ENCODE measurements at regions not wholly inside any gene's neighbourhood (a gene's known extent, or its start where the extent isn't known, plus 50 kb on each side); places are given as distances from the start of the nearest gene placed in this dataset.
A peak's percentile ranks its signal among the peaks of the same experiment; 100 is the strongest.

- H3K4me3 ChIP-seq, result no peak overlapping the region
- peak overlapping the region; percentile 24; the same call in 2 of the 3 replicates for H3K4me2 ChIP-seq
- 0 out of 3 replicates have a peak, but pooled peaks cover under 1% of the 10 kb centered on the region for H3K9me3 ChIP-seq
- H3K4me1 ChIP-seq, result peaks cover 11% of the 10 kb centered on the region
- FAIRE-seq (no peak), ATAC-seq (peak in 1 of 2 experiments; percentile 58; a peak in 3 of 6 replicates), DNase-seq (ENCODE audit: low read depth in 1 of 2, low spot score in 1 of 2) (no peak)
- ChIA-PET CTCF (interaction anchor here (0.8 to 2.9 kb wide), 5 partner anchors 18 to 178 kb away, joined by 3 to 16 read pairs (median 6); no protein-coding TSS in a partner anchor), POLR2A (interaction anchor here (1.1 kb wide), 1 partner anchor 9 kb away, joined by 5 read pairs; no protein-coding TSS in a partner anchor)
- TF ChIP-seq, protein P1, sequence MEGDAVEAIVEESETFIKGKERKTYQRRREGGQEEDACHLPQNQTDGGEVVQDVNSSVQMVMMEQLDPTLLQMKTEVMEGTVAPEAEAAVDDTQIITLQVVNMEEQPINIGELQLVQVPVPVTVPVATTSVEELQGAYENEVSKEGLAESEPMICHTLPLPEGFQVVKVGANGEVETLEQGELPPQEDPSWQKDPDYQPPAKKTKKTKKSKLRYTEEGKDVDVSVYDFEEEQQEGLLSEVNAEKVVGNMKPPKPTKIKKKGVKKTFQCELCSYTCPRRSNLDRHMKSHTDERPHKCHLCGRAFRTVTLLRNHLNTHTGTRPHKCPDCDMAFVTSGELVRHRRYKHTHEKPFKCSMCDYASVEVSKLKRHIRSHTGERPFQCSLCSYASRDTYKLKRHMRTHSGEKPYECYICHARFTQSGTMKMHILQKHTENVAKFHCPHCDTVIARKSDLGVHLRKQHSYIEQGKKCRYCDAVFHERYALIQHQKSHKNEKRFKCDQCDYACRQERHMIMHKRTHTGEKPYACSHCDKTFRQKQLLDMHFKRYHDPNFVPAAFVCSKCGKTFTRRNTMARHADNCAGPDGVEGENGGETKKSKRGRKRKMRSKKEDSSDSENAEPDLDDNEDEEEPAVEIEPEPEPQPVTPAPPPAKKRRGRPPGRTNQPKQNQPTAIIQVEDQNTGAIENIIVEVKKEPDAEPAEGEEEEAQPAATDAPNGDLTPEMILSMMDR (IDR thresholded peaks at IDR 0.05), result no peak
- WGBS (ENCODE audit: missing lambda C conversion rate), result 38% methylated on average over 4 of the region's 4 CpGs
- peak overlapping the region in 1 of 2 experiments; percentile 12; a peak in 1 of 6 replicates for H3K27ac ChIP-seq
These were observed 140.0 kb upstream of the PKDCC start for GRCh38 chr2:41907771-41908207.

DNA sequence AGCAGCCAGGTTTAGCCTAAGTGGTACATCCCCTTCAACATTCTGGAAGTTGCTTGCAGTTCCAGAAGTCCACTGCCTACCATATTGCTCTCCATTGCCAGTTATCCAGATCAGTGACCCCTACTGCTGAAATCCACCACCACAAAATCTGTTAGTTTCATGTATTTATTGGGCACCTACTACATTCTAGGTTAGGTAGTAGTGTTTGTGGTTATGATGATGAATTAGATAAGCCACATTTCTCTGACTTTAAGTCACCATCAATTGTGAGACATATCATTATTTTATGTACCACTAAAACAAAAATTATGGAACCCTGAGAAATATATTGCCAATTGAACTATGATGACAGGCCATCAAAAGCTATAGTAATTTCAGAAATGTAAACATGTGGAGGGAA lies 139.5 kb upstream of the PKDCC start:
- H3K9me3 ChIP-seq, result peaks cover 4% of the 10 kb centered on the region; the same call in 1 of the 3 replicates
- POLR2A ChIA-PET, result no interaction called here
- ATAC-seq, result no peak; a peak in 1 of 6 replicates
- 0 out of 3 replicates have a peak overlapping the region, but pooled peaks have one; percentile 24 for H3K4me2 ChIP-seq
- TF ChIP-seq POLR2AphosphoS2 (conservative IDR thresholded peaks at IDR 0.05; ENCODE audit: low read length) (no peak), BCL3 (IDR thresholded peaks at IDR 0.05) (no peak), EHMT2 (IDR thresholded peaks at IDR 0.05; ENCODE audit: low read depth) (no peak), RFX5 (IDR thresholded peaks at IDR 0.05) (no peak), JUNB (IDR thresholded peaks at IDR 0.05) (no peak), KDM5A (IDR thresholded peaks at IDR 0.05) (no peak), HOXA7 (CRISPR knock-in tag; IDR thresholded peaks at IDR 0.05) (no peak), MAZ (IDR thresholded peaks at IDR 0.05; ENCODE audit: borderline replicate concordance, low read depth, low read length) (no peak), HOXB5 (CRISPR knock-in tag; IDR thresholded peaks at IDR 0.05) (no peak), EP300 (IDR thresholded peaks at IDR 0.05) (no peak)
- no peak overlapping the region for H3K27ac ChIP-seq
- H3K4me3 ChIP-seq, result no peak overlapping the region
- CTCF ChIA-PET, result interaction anchor here (0.8 to 2.9 kb wide), 5 partner anchors 17 to 109 kb away, joined by 3 to 16 read pairs (median 3); no protein-coding TSS in a partner anchor
- peaks cover 11% of the 10 kb centered on the region for H3K4me1 ChIP-seq
- DNase-seq (ENCODE audit: low read depth in 1 of 2, low spot score in 1 of 2), result no peak
- no peak for FAIRE-seq

- 67% methylated on average over 4 of the region's 4 CpGs for WGBS (ENCODE audit: missing lambda C conversion rate)
- POLR2A ChIA-PET, result no interaction called here
- Histone ChIP-seq H3K4me3 (no peak overlapping the region), H3K27ac (no peak overlapping the region), H3K9me3 (peaks cover 16% of the 10 kb centered on the region; the same call in 2 of the 3 replicates), H3K4me1 (peaks cover 11% of the 10 kb centered on the region), H3K4me2 (no peak overlapping the region)
- no peak for TF ChIP-seq ATOH8 (CRISPR knock-in tag; IDR thresholded peaks at IDR 0.05; ENCODE audit: low read depth)
- no peak for DNase-seq (ENCODE audit: low read depth in 1 of 2, low spot score in 1 of 2)
- CTCF ChIA-PET, result interaction anchor here (1.2 to 2.9 kb wide), 4 partner anchors 16 to 56 kb away, joined by 3 to 16 read pairs (median 8); no protein-coding TSS in a partner anchor
- no peak for FAIRE-seq
- no peak for ATAC-seq
These were observed 138.2 kb upstream of the PKDCC start for GRCh38 chr2:41909584-41909983.

- DNase-seq (ENCODE audit: low read depth in 1 of 2, low spot score in 1 of 2) (no peak), FAIRE-seq (no peak), ATAC-seq (peak; percentile 40 to 66; a peak in 4 of 6 replicates)
- POLR2A ChIA-PET, result no interaction called here
- Histone ChIP-seq H3K27ac (no peak overlapping the region), H3K4me3 (no peak overlapping the region), H3K4me1 (peaks cover 11% of the 10 kb centered on the region), H3K4me2 (no peak overlapping the region), H3K9me3 (peaks cover 21% of the 10 kb centered on the region)
- whole genome bisulfite sequencing (ENCODE audit: missing lambda C conversion rate), result 22% methylated on average over 1 of the region's 1 CpG
- CTCF ChIA-PET, result interaction anchor here (1.5 kb wide), 1 partner anchor 57 kb away, joined by 3 read pairs; no protein-coding TSS in a partner anchor
- no peak for TF ChIP-seq TP53 (CRISPR knock-in tag; IDR thresholded peaks at IDR 0.05)
- no peak for TF ChIP-seq EHMT2 (IDR thresholded peaks at IDR 0.05; ENCODE audit: low read depth)
- no peak for TF ChIP-seq HOXB5 (CRISPR knock-in tag; IDR thresholded peaks at IDR 0.05)
- no peak for TF ChIP-seq RARB (CRISPR knock-in tag; IDR thresholded peaks at IDR 0.05)
- TF ChIP-seq ZNF302 (CRISPR knock-in tag; IDR thresholded peaks at IDR 0.05), result no peak
- TF ChIP-seq HOXA7 (CRISPR knock-in tag; IDR thresholded peaks at IDR 0.05), result no peak
- TF ChIP-seq SMC3 (IDR thresholded peaks at IDR 0.05), result no peak
- TF ChIP-seq, protein P1 (IDR thresholded peaks at IDR 0.05), result no peak
- TF ChIP-seq ZC3H11A (IDR thresholded peaks at IDR 0.05), result no peak
- no peak for TF ChIP-seq ATOH8 (CRISPR knock-in tag; IDR thresholded peaks at IDR 0.05; ENCODE audit: low read depth)
- no peak for TF ChIP-seq RCOR1 (IDR thresholded peaks at IDR 0.05; ENCODE audit: low read depth, low read length)
- no peak for TF ChIP-seq CHD2 (IDR thresholded peaks at IDR 0.05; ENCODE audit: low read length, partially characterized antibody)
- TF ChIP-seq MYC (IDR thresholded peaks at IDR 0.05; ENCODE audit: borderline replicate concordance, low read length), result no peak
These were observed 137.7 kb upstream of the PKDCC start for GRCh38 chr2:41910126-41910525.

Data from A549 (cell line).